Psoas muscle (tissue), 7 donors: ENCODE measurements at regions not wholly inside any gene's neighbourhood (a gene's known extent, or its start where the extent isn't known, plus 50 kb on each side); places are given as distances from the start of the nearest gene placed in this dataset.

Experiments used
- ATAC-seq, 4 donors: fragments of 200-7000 bp; cut with Tn5 transposase; one replicate each; pipeline ENCODE4 v1.9.1; 2020; ENCODE audit warnings: moderate library complexity in 3 of 4, mild to moderate bottlenecking in 2 of 4
- DNase-seq, 2 donors: peaks; one replicate each; pipeline ENCODE4 v3.0.0-alpha.2; 2020
- H3K27ac ChIP-seq: fragments of 200-600 bp; one replicate; pipeline ENCODE4 v1.8.0; 2022
- H3K27me3 ChIP-seq, 3 donors: fragments of 200-600 bp in 1 of 3; one replicate each; pipeline versions ENCODE4 v1.6.1 to v1.8.0; 2013 to 2022; ENCODE audit warnings: low read length in 2 of 3, mild to moderate bottlenecking in 2 of 3, moderate library complexity in 1 of 3; ENCODE audit not compliant: insufficient read depth in 3 of 3
- H3K36me3 ChIP-seq, 2 donors: fragments of 200-600 bp in 1 of 2; one replicate each; pipeline versions ENCODE4 v1.6.1 to v1.8.0; 2013 to 2022; ENCODE audit warnings: low read depth in 1 of 2, mild to moderate bottlenecking in 1 of 2, moderate library complexity in 1 of 2; ENCODE audit not compliant: insufficient read depth in 1 of 2
- H3K4me1 ChIP-seq: fragments of 200-600 bp; one replicate; pipeline ENCODE4 v1.8.0; 2022
- H3K4me3 ChIP-seq: fragments of 200-600 bp; one replicate; pipeline ENCODE4 v1.8.0; 2022; ENCODE audit warnings: mild to moderate bottlenecking
- H3K9me3 ChIP-seq: fragments of 200-600 bp; one replicate; pipeline ENCODE4 v1.8.0; 2022
- WGBS, 3 donors: extraction: QIAGEN DNeasy Blood & Tissue Kit; methylation state at CpG; one replicate each; pipeline versions ENCODE4 v1.1.6 to v1.1.7; 2013; 5-methylcytosine and 5-hydroxymethylcytosine counted together
- intact Hi-C, 2 donors: fragments of 100-400 bp; cut with DNase I; formaldehyde crosslinking; loops; one replicate each; pipeline versions ENCODE4 v1.11.0 to v1.14.2; 2022
- TF ChIP-seq, protein P1 (sequence below): fragments of 200-600 bp; IDR thresholded peaks from one replicate; pipeline ENCODE4 v1.8.0; 2022; ENCODE audit warnings: antibody characterized with exemption
- donor health status: healthy with polysubstance abuse.
- donor health status: DM: no; HTN: no; CAD: no; lungs with moderate emphysema.
- donor health status: Bipolar disorder and iron deficiency.
- donor health status: healthy.
- donor health status: DM: yes; HTN: yes; CAD: no.
- donor health status: DM: no; HTN: no; CAD: no.
- donor health status: DM: yes; HTN: yes; CAD: no.

DNA sequence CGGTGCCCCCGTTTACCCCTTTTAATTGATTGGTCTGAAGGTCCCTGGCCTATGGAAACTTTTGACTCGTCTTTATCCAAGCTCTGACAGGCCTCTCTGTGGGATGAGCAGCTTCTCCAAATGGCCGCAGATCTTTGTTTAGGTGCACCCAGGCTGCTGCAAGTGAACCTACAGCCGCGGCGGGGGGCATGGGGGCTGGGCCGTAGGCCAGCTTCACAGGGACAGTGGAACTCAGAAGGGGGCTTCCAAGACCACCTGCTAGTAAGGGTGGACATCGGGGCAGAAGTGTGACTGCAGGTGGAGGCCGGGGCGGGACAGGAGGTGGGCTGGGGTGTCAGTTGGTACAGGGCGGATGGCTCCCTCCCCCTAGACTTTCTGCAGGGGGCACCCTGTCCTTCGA lies 257.5 kb downstream of the SIPA1L2 start:
- no peak for DNase-seq
- Histone ChIP-seq H3K36me3 (no peaks in the 10 kb centered on the region), H3K9me3 (no peaks in the 10 kb centered on the region), H3K27me3 (no peaks in the 10 kb centered on the region), H3K4me1 (peaks cover 11% of the 10 kb centered on the region), H3K4me3 (no peak overlapping the region), H3K27ac (no peak overlapping the region)
- TF ChIP-seq, protein P1, sequence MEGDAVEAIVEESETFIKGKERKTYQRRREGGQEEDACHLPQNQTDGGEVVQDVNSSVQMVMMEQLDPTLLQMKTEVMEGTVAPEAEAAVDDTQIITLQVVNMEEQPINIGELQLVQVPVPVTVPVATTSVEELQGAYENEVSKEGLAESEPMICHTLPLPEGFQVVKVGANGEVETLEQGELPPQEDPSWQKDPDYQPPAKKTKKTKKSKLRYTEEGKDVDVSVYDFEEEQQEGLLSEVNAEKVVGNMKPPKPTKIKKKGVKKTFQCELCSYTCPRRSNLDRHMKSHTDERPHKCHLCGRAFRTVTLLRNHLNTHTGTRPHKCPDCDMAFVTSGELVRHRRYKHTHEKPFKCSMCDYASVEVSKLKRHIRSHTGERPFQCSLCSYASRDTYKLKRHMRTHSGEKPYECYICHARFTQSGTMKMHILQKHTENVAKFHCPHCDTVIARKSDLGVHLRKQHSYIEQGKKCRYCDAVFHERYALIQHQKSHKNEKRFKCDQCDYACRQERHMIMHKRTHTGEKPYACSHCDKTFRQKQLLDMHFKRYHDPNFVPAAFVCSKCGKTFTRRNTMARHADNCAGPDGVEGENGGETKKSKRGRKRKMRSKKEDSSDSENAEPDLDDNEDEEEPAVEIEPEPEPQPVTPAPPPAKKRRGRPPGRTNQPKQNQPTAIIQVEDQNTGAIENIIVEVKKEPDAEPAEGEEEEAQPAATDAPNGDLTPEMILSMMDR: no peak
- 92% methylated on average over 13 of the region's 13 CpGs for WGBS, 3 donors
- intact Hi-C loops: no loop called here
- ATAC-seq: no peak

DNA sequence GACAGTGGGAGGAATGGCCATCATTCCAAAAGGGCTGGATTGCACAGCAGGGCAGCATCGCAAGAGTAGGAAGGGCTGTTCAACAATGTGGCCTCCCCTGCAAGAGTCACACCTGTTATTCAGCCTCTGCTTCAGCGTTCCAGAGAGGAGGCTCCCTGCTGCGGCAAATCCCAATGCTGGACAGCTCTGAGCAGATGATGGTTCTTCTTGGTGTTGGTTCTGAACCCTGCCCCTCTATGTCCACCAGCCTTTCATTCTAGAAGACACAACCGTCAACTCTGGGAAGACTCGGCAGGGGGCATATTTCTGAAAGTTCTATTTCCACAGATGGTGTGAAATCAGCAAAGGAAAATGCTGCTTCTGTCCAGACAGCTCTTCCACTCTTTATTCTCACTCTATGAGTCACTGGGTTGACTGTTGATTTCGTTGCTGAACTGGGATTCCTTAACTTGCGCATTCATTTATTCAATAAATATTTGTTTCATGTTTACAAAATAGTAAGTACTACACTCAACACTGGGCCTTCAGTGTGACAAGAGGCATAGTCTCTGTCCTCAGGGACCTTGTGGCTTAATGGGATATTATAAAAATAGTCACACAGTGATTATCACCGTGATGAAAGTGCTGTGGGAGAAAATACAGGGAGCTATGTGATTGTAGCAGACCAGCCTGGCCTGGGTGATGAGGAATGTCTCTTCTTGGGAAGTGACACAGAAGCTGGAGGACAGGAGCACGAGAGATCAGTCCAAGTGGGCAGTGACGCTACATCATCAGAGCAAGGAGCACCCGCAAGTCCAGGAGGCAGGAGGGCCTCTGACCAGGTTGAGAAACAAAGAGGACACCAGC lies 260.3 kb downstream of the SIPA1L2 start:
- no peak overlapping the region for H3K4me3 ChIP-seq
- H3K9me3 ChIP-seq: no peaks in the 10 kb centered on the region
- no peaks in the 10 kb centered on the region for H3K27me3 ChIP-seq
- no peaks in the 10 kb centered on the region for H3K4me1 ChIP-seq
- DNase-seq (no peak), ATAC-seq (no peak)
- H3K27ac ChIP-seq: no peak overlapping the region
- 61 to 71% (median 63%) methylated on average over 11 of the region's 11 CpGs for WGBS, 3 donors
- intact Hi-C loops: no loop called here
- TF ChIP-seq, protein P1: no peak
- H3K36me3 ChIP-seq: no peaks in the 10 kb centered on the region

DNA sequence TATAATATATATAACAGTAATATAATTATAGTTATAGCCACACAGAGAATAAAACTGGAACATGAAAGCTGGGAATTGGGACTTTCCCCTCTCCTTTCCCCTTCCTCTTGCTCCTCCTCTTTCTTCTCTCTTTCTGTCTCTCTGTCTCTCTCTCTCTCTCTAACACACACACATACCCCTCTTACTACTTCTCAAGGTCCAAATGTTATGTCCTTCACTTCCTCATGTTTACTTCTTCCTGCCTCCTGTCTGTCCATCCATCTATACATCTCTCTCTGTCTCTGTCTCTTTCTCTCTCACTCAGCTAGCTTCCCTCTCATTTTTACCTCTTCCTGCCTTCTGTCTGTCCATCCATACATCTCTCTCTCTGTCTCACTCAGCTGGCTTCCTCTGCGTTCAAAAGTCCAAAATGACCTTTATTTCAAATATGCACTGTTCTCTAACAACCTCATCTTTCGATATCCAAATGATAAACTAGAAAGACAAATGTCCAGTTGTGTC lies 261.1 kb downstream of the SIPA1L2 start:
- ATAC-seq (no peak), DNase-seq (no peak)
- Histone ChIP-seq H3K27me3 (no peaks in the 10 kb centered on the region), H3K4me1 (no peaks in the 10 kb centered on the region), H3K36me3 (no peaks in the 10 kb centered on the region), H3K4me3 (no peak overlapping the region), H3K9me3 (no peaks in the 10 kb centered on the region), H3K27ac (no peak overlapping the region)
- 89 to 93% (median 90%) methylated on average over 2 of the region's 2 CpGs for WGBS, 3 donors
- intact Hi-C loops: no loop called here
- TF ChIP-seq, protein P1: no peak

DNA sequence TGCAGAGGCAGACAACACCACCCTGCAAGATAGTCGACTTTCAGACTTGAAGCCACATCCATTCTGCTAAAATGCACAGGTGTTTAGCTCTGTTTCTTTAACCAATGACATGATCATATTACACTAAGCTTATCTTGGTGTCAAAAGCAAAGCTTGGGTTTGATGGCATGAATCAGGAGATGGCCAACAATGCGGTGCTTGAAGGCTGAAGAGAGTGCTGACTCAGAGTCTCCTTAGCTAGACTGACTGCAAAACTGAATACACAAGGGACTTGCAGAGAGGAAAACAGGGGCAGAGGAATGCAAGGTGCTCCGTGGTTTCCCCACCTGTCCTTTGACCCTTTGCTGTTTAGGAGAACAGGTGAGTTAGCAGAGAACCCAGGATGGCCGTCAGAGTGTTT lies 262.6 kb downstream of the SIPA1L2 start:
- H3K27me3 ChIP-seq: no peaks in the 10 kb centered on the region
- no peak overlapping the region for H3K27ac ChIP-seq
- WGBS, 3 donors: 58 to 60% (median 59%) methylated on average over 4 of the region's 4 CpGs
- TF ChIP-seq, protein P1: no peak
- H3K4me1 ChIP-seq: no peaks in the 10 kb centered on the region
- no peaks in the 10 kb centered on the region for H3K36me3 ChIP-seq
- ATAC-seq (no peak), DNase-seq (no peak)
- intact Hi-C loops: no loop called here
- H3K4me3 ChIP-seq: no peak overlapping the region
- no peaks in the 10 kb centered on the region for H3K9me3 ChIP-seq
